ENCODE measurements at regions not wholly inside any gene's neighbourhood (a gene's known extent, or its start where the extent isn't known, plus 50 kb on each side); places are given as distances from the start of the nearest gene placed in this dataset.

DNA sequence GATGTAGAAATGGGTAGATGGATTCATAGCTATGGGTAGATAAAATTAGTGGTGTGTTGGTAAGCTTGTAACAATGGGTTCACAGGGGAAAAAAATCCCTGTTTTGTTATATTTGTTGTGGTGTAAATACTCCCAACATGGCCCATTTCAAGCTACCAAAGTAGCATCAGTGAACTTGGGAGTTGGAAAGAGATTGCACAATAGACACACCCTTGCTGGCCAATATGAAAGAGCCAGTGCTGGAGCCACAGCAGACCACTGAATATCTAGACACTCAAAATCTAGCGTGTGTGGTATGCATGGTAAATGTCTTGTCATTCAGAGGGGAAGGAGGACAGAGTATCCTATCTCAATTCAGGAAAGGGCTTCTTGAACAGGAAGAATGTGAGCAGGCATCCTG is 565.1 kb upstream of the SALL1 start:
- intact Hi-C loops (cut with micrococcal nuclease) = no loop called here

More for the DNA sequence above, 565.1 kb upstream of the SALL1 start:
- Histone ChIP-seq H3K9me2 (ENCODE audit: insufficient read depth) (no peaks in the 10 kb centered on the region), H3K79me2 (ENCODE audit: insufficient read depth, low read length) (no peaks in the 10 kb centered on the region), H3K4me1 (ENCODE audit: control insufficient read depth in 1 of 2, insufficient read depth in 2 of 2, low read length in 2 of 2) (no peaks in the 10 kb centered on the region), H3K36me3 (ENCODE audit: control insufficient read depth in 1 of 2, insufficient read depth in 2 of 2, low read length in 2 of 2) (no peaks in the 10 kb centered on the region), H3K27me3 (ENCODE audit: insufficient read depth, low read length) (no peaks in the 10 kb centered on the region), H4K20me1 (ENCODE audit: insufficient read depth) (no peaks in the 10 kb centered on the region), H3K9me3 (ENCODE audit: control insufficient read depth in 1 of 2, insufficient read depth in 1 of 2, low read depth in 1 of 2, low read length in 2 of 2) (peaks cover 5 to 8% of the 10 kb centered on the region in 2 experiments; a peak in 2 of 4 replicates), H2AFZ (ENCODE audit: low read depth, low read length, poor library complexity, severe bottlenecking) (no peak overlapping the region), H3K4me3 (replicated peaks in 1 of 2; ENCODE audit: low read depth in 1 of 2, low read length in 2 of 2) (no peak overlapping the region), H3K4me2 (ENCODE audit: low read length) (no peak overlapping the region), H3K9ac (ENCODE audit: low read length) (no peak overlapping the region), H3K27ac (ENCODE audit: low read depth, low read length) (no peak overlapping the region)
- ChIA-PET CTCF (no interaction called here), RAD21 (ENCODE audit: low non-redundant PET in 1 of 2, low total read pairs in 2 of 2, uncharacterized antibody in 2 of 2, unreplicated experiment in 2 of 2) (no interaction called here), POLR2A (no interaction called here)
- TF ChIP-seq JUND (IDR thresholded peaks at IDR 0.05) (no peak), EZH2phosphoT487 (IDR thresholded peaks at IDR 0.05; ENCODE audit: borderline replicate concordance) (no peak), CEBPB (IDR thresholded peaks at IDR 0.05; ENCODE audit: low read depth) (no peak), POLR2A (IDR thresholded peaks at IDR 0.05; ENCODE audit: borderline replicate concordance, extremely low read depth, insufficient read depth, insufficient read length) (no peak), SIN3A (IDR thresholded peaks at IDR 0.05; ENCODE audit: low read depth) (no peak), FOSL1 (IDR thresholded peaks at IDR 0.05; ENCODE audit: low read depth) (no peak), CBX3 (IDR thresholded peaks at IDR 0.05; ENCODE audit: low read depth) (no peak), SP1 (IDR thresholded peaks at IDR 0.05; ENCODE audit: low read depth) (no peak), ZFX (IDR thresholded peaks at IDR 0.05) (no peak), EGR1 (IDR thresholded peaks at IDR 0.05; ENCODE audit: low read depth) (no peak), SRF (IDR thresholded peaks at IDR 0.05; ENCODE audit: low read depth) (no peak), ZNF274 (IDR thresholded peaks at IDR 0.05; ENCODE audit: low read depth, low read length) (no peak), EZH2 (IDR thresholded peaks at IDR 0.05) (no peak), YY1 (IDR thresholded peaks at IDR 0.05; ENCODE audit: extremely low read depth, insufficient replicate concordance, low read depth, low read length) (no peak)
- TF ChIP-seq, protein P1, sequence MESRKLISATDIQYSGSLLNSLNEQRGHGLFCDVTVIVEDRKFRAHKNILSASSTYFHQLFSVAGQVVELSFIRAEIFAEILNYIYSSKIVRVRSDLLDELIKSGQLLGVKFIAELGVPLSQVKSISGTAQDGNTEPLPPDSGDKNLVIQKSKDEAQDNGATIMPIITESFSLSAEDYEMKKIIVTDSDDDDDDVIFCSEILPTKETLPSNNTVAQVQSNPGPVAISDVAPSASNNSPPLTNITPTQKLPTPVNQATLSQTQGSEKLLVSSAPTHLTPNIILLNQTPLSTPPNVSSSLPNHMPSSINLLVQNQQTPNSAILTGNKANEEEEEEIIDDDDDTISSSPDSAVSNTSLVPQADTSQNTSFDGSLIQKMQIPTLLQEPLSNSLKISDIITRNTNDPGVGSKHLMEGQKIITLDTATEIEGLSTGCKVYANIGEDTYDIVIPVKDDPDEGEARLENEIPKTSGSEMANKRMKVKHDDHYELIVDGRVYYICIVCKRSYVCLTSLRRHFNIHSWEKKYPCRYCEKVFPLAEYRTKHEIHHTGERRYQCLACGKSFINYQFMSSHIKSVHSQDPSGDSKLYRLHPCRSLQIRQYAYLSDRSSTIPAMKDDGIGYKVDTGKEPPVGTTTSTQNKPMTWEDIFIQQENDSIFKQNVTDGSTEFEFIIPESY (IDR thresholded peaks at IDR 0.05; ENCODE audit: extremely low read depth, insufficient replicate concordance, low read length) = no peak
- TF ChIP-seq, protein P2, sequence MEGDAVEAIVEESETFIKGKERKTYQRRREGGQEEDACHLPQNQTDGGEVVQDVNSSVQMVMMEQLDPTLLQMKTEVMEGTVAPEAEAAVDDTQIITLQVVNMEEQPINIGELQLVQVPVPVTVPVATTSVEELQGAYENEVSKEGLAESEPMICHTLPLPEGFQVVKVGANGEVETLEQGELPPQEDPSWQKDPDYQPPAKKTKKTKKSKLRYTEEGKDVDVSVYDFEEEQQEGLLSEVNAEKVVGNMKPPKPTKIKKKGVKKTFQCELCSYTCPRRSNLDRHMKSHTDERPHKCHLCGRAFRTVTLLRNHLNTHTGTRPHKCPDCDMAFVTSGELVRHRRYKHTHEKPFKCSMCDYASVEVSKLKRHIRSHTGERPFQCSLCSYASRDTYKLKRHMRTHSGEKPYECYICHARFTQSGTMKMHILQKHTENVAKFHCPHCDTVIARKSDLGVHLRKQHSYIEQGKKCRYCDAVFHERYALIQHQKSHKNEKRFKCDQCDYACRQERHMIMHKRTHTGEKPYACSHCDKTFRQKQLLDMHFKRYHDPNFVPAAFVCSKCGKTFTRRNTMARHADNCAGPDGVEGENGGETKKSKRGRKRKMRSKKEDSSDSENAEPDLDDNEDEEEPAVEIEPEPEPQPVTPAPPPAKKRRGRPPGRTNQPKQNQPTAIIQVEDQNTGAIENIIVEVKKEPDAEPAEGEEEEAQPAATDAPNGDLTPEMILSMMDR (IDR thresholded peaks at IDR 0.05 in 2 of 3, conservative IDR thresholded peaks at IDR 0.05 in 1 of 3; ENCODE audit: borderline replicate concordance in 1 of 3, insufficient read depth in 1 of 3, low read depth in 2 of 3, low read length in 2 of 3) = no peak
- TF ChIP-seq, protein P3, sequence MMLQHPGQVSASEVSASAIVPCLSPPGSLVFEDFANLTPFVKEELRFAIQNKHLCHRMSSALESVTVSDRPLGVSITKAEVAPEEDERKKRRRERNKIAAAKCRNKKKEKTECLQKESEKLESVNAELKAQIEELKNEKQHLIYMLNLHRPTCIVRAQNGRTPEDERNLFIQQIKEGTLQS (IDR thresholded peaks at IDR 0.05) = no peak
- TF ChIP-seq, protein P4, sequence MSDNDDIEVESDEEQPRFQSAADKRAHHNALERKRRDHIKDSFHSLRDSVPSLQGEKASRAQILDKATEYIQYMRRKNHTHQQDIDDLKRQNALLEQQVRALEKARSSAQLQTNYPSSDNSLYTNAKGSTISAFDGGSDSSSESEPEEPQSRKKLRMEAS (IDR thresholded peaks at IDR 0.05) = no peak
- TF ChIP-seq, protein P5, sequence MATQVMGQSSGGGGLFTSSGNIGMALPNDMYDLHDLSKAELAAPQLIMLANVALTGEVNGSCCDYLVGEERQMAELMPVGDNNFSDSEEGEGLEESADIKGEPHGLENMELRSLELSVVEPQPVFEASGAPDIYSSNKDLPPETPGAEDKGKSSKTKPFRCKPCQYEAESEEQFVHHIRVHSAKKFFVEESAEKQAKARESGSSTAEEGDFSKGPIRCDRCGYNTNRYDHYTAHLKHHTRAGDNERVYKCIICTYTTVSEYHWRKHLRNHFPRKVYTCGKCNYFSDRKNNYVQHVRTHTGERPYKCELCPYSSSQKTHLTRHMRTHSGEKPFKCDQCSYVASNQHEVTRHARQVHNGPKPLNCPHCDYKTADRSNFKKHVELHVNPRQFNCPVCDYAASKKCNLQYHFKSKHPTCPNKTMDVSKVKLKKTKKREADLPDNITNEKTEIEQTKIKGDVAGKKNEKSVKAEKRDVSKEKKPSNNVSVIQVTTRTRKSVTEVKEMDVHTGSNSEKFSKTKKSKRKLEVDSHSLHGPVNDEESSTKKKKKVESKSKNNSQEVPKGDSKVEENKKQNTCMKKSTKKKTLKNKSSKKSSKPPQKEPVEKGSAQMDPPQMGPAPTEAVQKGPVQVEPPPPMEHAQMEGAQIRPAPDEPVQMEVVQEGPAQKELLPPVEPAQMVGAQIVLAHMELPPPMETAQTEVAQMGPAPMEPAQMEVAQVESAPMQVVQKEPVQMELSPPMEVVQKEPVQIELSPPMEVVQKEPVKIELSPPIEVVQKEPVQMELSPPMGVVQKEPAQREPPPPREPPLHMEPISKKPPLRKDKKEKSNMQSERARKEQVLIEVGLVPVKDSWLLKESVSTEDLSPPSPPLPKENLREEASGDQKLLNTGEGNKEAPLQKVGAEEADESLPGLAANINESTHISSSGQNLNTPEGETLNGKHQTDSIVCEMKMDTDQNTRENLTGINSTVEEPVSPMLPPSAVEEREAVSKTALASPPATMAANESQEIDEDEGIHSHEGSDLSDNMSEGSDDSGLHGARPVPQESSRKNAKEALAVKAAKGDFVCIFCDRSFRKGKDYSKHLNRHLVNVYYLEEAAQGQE (IDR thresholded peaks at IDR 0.05; ENCODE audit: low read depth) = no peak
- ATAC-seq (no peak), DNase-seq (ENCODE audit: low read depth, low spot score) (no peak)
- no TSS peak for BruUV-seq (replicated peaks)
